ENCODE measurements at regions not wholly inside any gene's neighbourhood (a gene's known extent, or its start where the extent isn't known, plus 50 kb on each side); places are given as distances from the start of the nearest gene placed in this dataset.

- no peaks in the 10 kb centered on the region for H3K79me2 ChIP-seq (ENCODE audit: insufficient read depth, low read length)
- no peak overlapping the region for H3K27ac ChIP-seq (ENCODE audit: low read depth in 1 of 2, low read length in 2 of 2)
- H3K4me2 ChIP-seq (replicated peaks; ENCODE audit: extremely low read depth, low read length, poor library complexity, severe bottlenecking), result no peak overlapping the region
- no peak for TF ChIP-seq CTCF (IDR thresholded peaks at IDR 0.05)
- H3K27me3 ChIP-seq (ENCODE audit: control insufficient read depth in 2 of 2, insufficient read depth in 2 of 2, low read length in 2 of 2), result no peaks in the 10 kb centered on the region
- H3K9me3 ChIP-seq (replicated peaks in 1 of 2; ENCODE audit: control insufficient read depth in 1 of 2, insufficient read depth in 1 of 2, low read length in 2 of 2), result no peaks in the 10 kb centered on the region
- Mint-ChIP-seq H3K4me1 (peaks cover under 1% of the 10 kb centered on the region), H3K9me3 (peaks cover 0 to 2% (median 0%) of the 10 kb centered on the region in 7 donors), H3K27ac (no peak overlapping the region), H3K4me3 (no peak overlapping the region), H3K36me3 (no peaks in the 10 kb centered on the region), H3K27me3 (ENCODE audit: low read depth in 3 of 3) (peaks cover 0 to 2% (median 0%) of the 10 kb centered on the region in 3 donors)
- WGBS (ENCODE audit: insufficient coverage), result 100% methylated on average over 3 of the region's 4 CpGs
- H3K36me3 ChIP-seq (replicated peaks in 1 of 2; ENCODE audit: control insufficient read depth in 1 of 2, insufficient read depth in 2 of 2, low read length in 2 of 2), result no peaks in the 10 kb centered on the region
- intact Hi-C loops (cut with micrococcal nuclease), result no loop called here
- H3K4me3 ChIP-seq (replicated peaks in 1 of 3; ENCODE audit: low read depth in 2 of 3, low read length in 3 of 3), result no peak overlapping the region
- DNase-seq, result no peak
- H3K9ac ChIP-seq (ENCODE audit: insufficient read depth, low read length, poor library complexity, severe bottlenecking), result no peak overlapping the region
- H3K4me1 ChIP-seq (ENCODE audit: control insufficient read depth in 1 of 2, insufficient read depth in 2 of 2, low read length in 2 of 2), result no peaks in the 10 kb centered on the region
- H4K20me1 ChIP-seq (ENCODE audit: insufficient read depth, low read length), result no peaks in the 10 kb centered on the region
- H2AFZ ChIP-seq (ENCODE audit: insufficient read depth, low read depth, low read length, poor library complexity, severe bottlenecking), result no peak overlapping the region
Observed at GRCh38 chr1:229184066-229184465, 86.8 kb upstream of the RAB4A start.

GRCh38 chr1:229185963-229186362, 84.9 kb upstream of the RAB4A start:
- intact Hi-C loops (cut with micrococcal nuclease), result no loop called here
- peaks cover 9 to 16% of the 10 kb centered on the region in 2 donors for H3K4me1 ChIP-seq (ENCODE audit: control insufficient read depth in 1 of 2, insufficient read depth in 2 of 2, low read length in 2 of 2)
- H3K4me2 ChIP-seq (replicated peaks; ENCODE audit: extremely low read depth, low read length, poor library complexity, severe bottlenecking), result no peak overlapping the region
- peaks cover 0 to 3% (median 0%) of the 10 kb centered on the region in 7 donors for H3K9me3 Mint-ChIP-seq
- H3K27ac Mint-ChIP-seq, result no peak overlapping the region
- H3K9ac ChIP-seq (ENCODE audit: insufficient read depth, low read length, poor library complexity, severe bottlenecking), result no peak overlapping the region
- H3K36me3 ChIP-seq (replicated peaks in 1 of 2; ENCODE audit: control insufficient read depth in 1 of 2, insufficient read depth in 2 of 2, low read length in 2 of 2), result no peaks in the 10 kb centered on the region
- no peak for DNase-seq
- H3K4me3 ChIP-seq (replicated peaks in 1 of 3; ENCODE audit: low read depth in 2 of 3, low read length in 3 of 3), result no peak overlapping the region
- H3K4me3 Mint-ChIP-seq, result no peak overlapping the region
- H3K9me3 ChIP-seq (replicated peaks in 1 of 2; ENCODE audit: control insufficient read depth in 1 of 2, insufficient read depth in 1 of 2, low read length in 2 of 2), result no peaks in the 10 kb centered on the region
- WGBS (ENCODE audit: insufficient coverage), result 100% methylated on average over 4 of the region's 4 CpGs
- no peak for TF ChIP-seq CTCF (IDR thresholded peaks at IDR 0.05)
- H3K27me3 ChIP-seq (ENCODE audit: control insufficient read depth in 2 of 2, insufficient read depth in 2 of 2, low read length in 2 of 2), result no peaks in the 10 kb centered on the region
- no peaks in the 10 kb centered on the region for H3K79me2 ChIP-seq (ENCODE audit: insufficient read depth, low read length)
- no peak overlapping the region for H3K27ac ChIP-seq (ENCODE audit: low read depth in 1 of 2, low read length in 2 of 2)
- peaks cover 0 to 2% (median 0%) of the 10 kb centered on the region in 3 donors for H3K27me3 Mint-ChIP-seq (ENCODE audit: low read depth in 3 of 3)
- H2AFZ ChIP-seq (ENCODE audit: insufficient read depth, low read depth, low read length, poor library complexity, severe bottlenecking), result no peak overlapping the region
- no peaks in the 10 kb centered on the region for H4K20me1 ChIP-seq (ENCODE audit: insufficient read depth, low read length)
- no peaks in the 10 kb centered on the region for H3K36me3 Mint-ChIP-seq
- peaks cover 17% of the 10 kb centered on the region for H3K4me1 Mint-ChIP-seq

All from CD14-positive monocyte (primary cell).